ENCODE measurements at regions not wholly inside any gene's neighbourhood (a gene's known extent, or its start where the extent isn't known, plus 50 kb on each side); places are given as distances from the start of the nearest gene placed in this dataset.

DNA sequence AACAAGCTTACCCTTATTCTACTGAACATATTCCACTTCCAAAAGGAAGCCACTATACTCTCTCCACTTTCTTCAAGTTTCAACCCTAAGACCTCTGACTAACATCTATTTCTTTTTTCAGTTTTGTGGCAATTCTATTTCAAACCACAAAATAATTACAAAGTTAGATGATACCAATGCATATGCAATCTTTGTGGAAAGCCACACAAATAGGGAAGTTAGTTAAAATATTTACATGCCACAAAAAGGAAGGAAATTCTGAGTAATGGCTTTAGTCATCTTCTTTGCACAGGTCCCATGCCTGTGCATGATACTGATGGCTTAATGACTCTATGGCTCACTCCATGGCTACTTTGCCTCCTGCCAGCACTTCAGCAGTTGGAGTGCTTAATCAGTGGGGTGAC lies 57.0 kb upstream of the MCTP2 start:
- TF ChIP-seq GATA2 (IDR thresholded peaks at IDR 0.05; ENCODE audit: low read depth, low read length) = no peak
- TF ChIP-seq GATA3 (IDR thresholded peaks at IDR 0.05; ENCODE audit: low read depth, low read length) = no peak

Measured in SH-SY5Y (cell line).